Lower leg skin (tissue), 4 donors: ENCODE measurements at regions not wholly inside any gene's neighbourhood (a gene's known extent, or its start where the extent isn't known, plus 50 kb on each side); places are given as distances from the start of the nearest gene placed in this dataset.

ENCODE experiments used
- DNase-seq, 2 donors: peaks; one replicate each; pipeline ENCODE4 v3.0.0-alpha.2; 2019; ENCODE audit warnings: low spot score in 2 of 2
- H3K4me3 ChIP-seq: fragments of 200-600 bp; sonication (generic); 2 replicates; pipeline ENCODE4 v1.5.1; 2017; ENCODE audit warnings: mild to moderate bottlenecking, low read depth; ENCODE audit not compliant: poor library complexity, severe bottlenecking
- CTCF ChIP-seq, 3 donors: fragments of 450-650 bp; IDR thresholded peaks; one replicate each; pipeline ENCODE4 v1.5.1; 2016; ENCODE audit warnings: antibody characterized with exemption in 3 of 3, mild to moderate bottlenecking in 3 of 3, moderate library complexity in 2 of 3
- POLR2A ChIP-seq, 2 donors: fragments of 450-650 bp; IDR thresholded peaks; one replicate each; pipeline ENCODE4 v1.6.1; 2016 to 2017; ENCODE audit warnings: antibody characterized with exemption in 2 of 2, mild to moderate bottlenecking in 1 of 2, moderate library complexity in 1 of 2
- WGBS, 2 donors: methylation state at CpG; one replicate each; pipeline ENCODE4 v1.1.5; 2018; 5-methylcytosine and 5-hydroxymethylcytosine counted together
- intact Hi-C: fragments of 100-400 bp; cut with DNase I; formaldehyde crosslinking; loops from one replicate; pipeline ENCODE4 v1.15.0; 2023; ENCODE audit warnings: low total_unique reads

GRCh38 chr11:57095417-57095816 lies 86.3 kb upstream of the LRRC55 start:
- no peak for DNase-seq
- WGBS, 2 donors, result 77 to 84% methylated on average over 3 of the region's 3 CpGs
- intact Hi-C loops, result no loop called here
- TF ChIP-seq CTCF (IDR thresholded peaks at IDR 0.05), result no peak
- no peak for TF ChIP-seq POLR2A (IDR thresholded peaks at IDR 0.05)
- H3K4me3 ChIP-seq, result no peak overlapping the region

GRCh38 chr11:57095896-57096295 lies 85.9 kb upstream of the LRRC55 start:
- H3K4me3 ChIP-seq, result no peak overlapping the region
- no peak for TF ChIP-seq CTCF (IDR thresholded peaks at IDR 0.05)
- no peak for TF ChIP-seq POLR2A (IDR thresholded peaks at IDR 0.05)
- 75 to 85% methylated on average over 3 of the region's 3 CpGs for WGBS, 2 donors
- intact Hi-C loops, result no loop called here
- DNase-seq, result no peak

- no peak overlapping the region for H3K4me3 ChIP-seq
- WGBS, 2 donors, result 89% methylated on average over 2 of the region's 2 CpGs
- no peak for DNase-seq
- TF ChIP-seq CTCF (IDR thresholded peaks at IDR 0.05), result no peak
- TF ChIP-seq POLR2A (IDR thresholded peaks at IDR 0.05), result no peak
- intact Hi-C loops, result no loop called here
Observed at GRCh38 chr11:57097149-57097548, 84.6 kb upstream of the LRRC55 start.

- intact Hi-C loops, result no loop called here
- WGBS, 2 donors, result 76 to 81% methylated on average over 2 of the region's 2 CpGs
- DNase-seq, result no peak
Observed at GRCh38 chr11:57098191-57098590, 83.6 kb upstream of the LRRC55 start.

GRCh38 chr11:57100638-57101331 lies 81.0 kb upstream of the LRRC55 start:
- WGBS, 2 donors, result 65 to 67% methylated on average over 5 of the region's 5 CpGs
- DNase-seq, result no peak
- no peak overlapping the region for H3K4me3 ChIP-seq
- intact Hi-C loops, result loop anchor here (10.0 kb wide), 1 partner anchor 246 kb away; no protein-coding TSS in a partner anchor
- TF ChIP-seq POLR2A (IDR thresholded peaks at IDR 0.05) (no peak), CTCF (IDR thresholded peaks at IDR 0.05) (no peak)

More at GRCh38 chr11:57098191-57098590, 83.6 kb upstream of the LRRC55 start:
- H3K4me3 ChIP-seq, result no peak overlapping the region
- TF ChIP-seq CTCF (IDR thresholded peaks at IDR 0.05) (no peak), POLR2A (IDR thresholded peaks at IDR 0.05) (no peak)
